SH-SY5Y (cell line): ENCODE measurements at regions not wholly inside any gene's neighbourhood (a gene's known extent, or its start where the extent isn't known, plus 50 kb on each side); places are given as distances from the start of the nearest gene placed in this dataset.

Experiments
- GATA2 ChIP-seq: IDR thresholded peaks from 2 replicates; pipeline ENCODE4 v1.6.1; 2011; ENCODE audit warnings: mild to moderate bottlenecking, low read depth, low read length
- GATA3 ChIP-seq: IDR thresholded peaks from 2 replicates; pipeline ENCODE4 v1.6.1; 2011; ENCODE audit warnings: low read depth, mild to moderate bottlenecking, low read length, moderate library complexity

- TF ChIP-seq GATA3 (no peak), GATA2 (no peak)
Measured at GRCh38 chr2:150261691-150262090, 225.8 kb downstream of the RND3 start.
